Heart left ventricle (tissue), 13 donors: ENCODE measurements at regions not wholly inside any gene's neighbourhood (a gene's known extent, or its start where the extent isn't known, plus 50 kb on each side); places are given as distances from the start of the nearest gene placed in this dataset.

Experiments used
- CTCF ChIP-seq, 12 donors: fragments of 200-600 bp; sonication (generic) in 4 of 12; IDR thresholded peaks; one replicate each; pipeline versions ENCODE4 v1.5.0 to v1.8.0; 2018 to 2022; ENCODE audit warnings: antibody characterized with exemption in 12 of 12, mild to moderate bottlenecking in 5 of 12
- POLR2A ChIP-seq, 2 donors: fragments of 450-650 bp; IDR thresholded peaks; one replicate each; pipeline ENCODE4 v1.6.1; 2017; ENCODE audit warnings: antibody characterized with exemption in 2 of 2, mild to moderate bottlenecking in 2 of 2, moderate library complexity in 2 of 2
- donor health status: ischemic (EF 13 %, LVEDD 7.1; RV severe dilation, severe dysfunction).
- donor health status: DM: no; HTN: yes; CAD: no.
- donor health status: DM: no; HTN: no; CAD: no.
- donor health status: ischemic (EF 25% LVEDD 6.9; RV normal size, moderate dysfunction).
- donor health status: ischemic (EF 25% LVEDD 5.7; RV mildly dilated, moderate dysfunction).
- donor health status: ischemic (EF 35%, LVEDD 5.7; RV mildly dilated, moderate dysfunction).
- donor health status: nonischemic (EF 11% LVEDD 7.7; RV severe dilation, severe dysfunction).
- donor health status: DM: yes; HTN: yes; CAD: no.
- donor health status: PGD.
- donor health status: ischemic (EF 29% LVEDD 5.4; RV normal size, mild dysfunction).
- donor health status: nonischemic (EF 23%, LVEDD 6.1; RV moderate dilation, normal function).

- TF ChIP-seq CTCF (IDR thresholded peaks at IDR 0.05) (no peak), POLR2A (IDR thresholded peaks at IDR 0.05) (no peak)
Observed at GRCh38 chr1:178595491-178595890, 82.6 kb downstream of the TEX35 start.
